Erythroblast (primary cell): ENCODE measurements at regions not wholly inside any gene's neighbourhood (a gene's known extent, or its start where the extent isn't known, plus 50 kb on each side); places are given as distances from the start of the nearest gene placed in this dataset.

ENCODE experiments used
- GATA1 ChIP-seq: IDR thresholded peaks from 2 replicates; pipeline ENCODE4 v1.6.1; 2011; ENCODE audit warnings: low read depth, mild to moderate bottlenecking, control low read depth, low read length, moderate library complexity
- POLR2A ChIP-seq: IDR thresholded peaks from 2 replicates; pipeline ENCODE4 v1.6.1; 2011; ENCODE audit warnings: mild to moderate bottlenecking, low read length

DNA sequence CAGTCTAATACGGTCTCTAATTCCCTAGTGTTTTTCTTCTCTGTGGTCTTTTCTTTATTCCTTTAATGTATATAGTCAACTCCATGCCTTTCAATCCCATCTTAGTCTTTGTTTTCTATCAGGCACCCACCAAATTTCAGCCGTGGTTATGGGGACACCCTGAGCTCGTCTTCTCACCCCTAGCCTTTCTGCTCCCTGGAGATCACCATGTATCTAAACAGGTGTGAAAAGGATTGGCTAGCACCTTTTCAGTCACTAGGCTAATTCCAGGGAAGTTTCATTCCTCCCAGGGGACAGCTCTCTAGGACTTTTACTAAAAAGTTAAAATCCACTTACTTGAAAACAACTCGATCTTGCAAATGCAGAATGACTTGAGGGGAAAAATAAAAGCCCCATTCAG is 291.3 kb downstream of the ETNK1 start:
- TF ChIP-seq POLR2A (no peak), GATA1 (no peak)
